Prostate gland (tissue), 2 donors: ENCODE measurements at regions not wholly inside any gene's neighbourhood (a gene's known extent, or its start where the extent isn't known, plus 50 kb on each side); places are given as distances from the start of the nearest gene placed in this dataset.

ENCODE experiments used
- DNase-seq: peaks from one replicate; pipeline ENCODE4 v3.0.0-alpha.2; 2019; ENCODE audit warnings: low spot score
- H3K27ac ChIP-seq, 2 donors: fragments of 200-600 bp; sonication (generic); 2 replicates each; pipeline ENCODE4 v1.5.1; 2017 to 2019
- H3K27me3 ChIP-seq: fragments of 200-600 bp; sonication (generic); replicated peaks from 2 replicates; pipeline ENCODE4 v1.5.1; 2019; ENCODE audit not compliant: insufficient read depth
- H3K36me3 ChIP-seq, 2 donors: fragments of 200-600 bp; sonication (generic); 1 replicate in 1 of 2; 2 replicates in 1 of 2; pipeline versions ENCODE4 v1.5.1 to v1.8.1; 2017 to 2019
- H3K4me1 ChIP-seq: fragments of 200-600 bp; sonication (generic); replicated peaks from 2 replicates; pipeline ENCODE4 v1.5.1; 2019
- H3K4me3 ChIP-seq, 2 donors: fragments of 200-600 bp; sonication (generic); 2 replicates each; pipeline ENCODE4 v1.5.1; 2017 to 2019
- H3K9me3 ChIP-seq: fragments of 200-600 bp; sonication (generic); 2 replicates; pipeline ENCODE4 v1.5.1; 2017
- POLR2A ChIP-seq: fragments of 450-650 bp; IDR thresholded peaks from one replicate; pipeline ENCODE4 v1.6.1; 2016; ENCODE audit warnings: antibody characterized with exemption, mild to moderate bottlenecking
- POLR2AphosphoS5 ChIP-seq: sonication (generic); formaldehyde crosslinking; IDR thresholded peaks from one replicate; pipeline ENCODE4 v1.6.1; 2017; ENCODE audit warnings: antibody characterized with exemption
- WGBS: methylation state at CpG from one replicate; pipeline ENCODE4 v1.1.5; 2018; 5-methylcytosine and 5-hydroxymethylcytosine counted together
- intact Hi-C: fragments of 100-400 bp; cut with DNase I; formaldehyde crosslinking; loops from one replicate; pipeline ENCODE4 v1.14.2; 2022
- TF ChIP-seq, protein P1 (sequence below), 4 experiments: fragments of 200-600 bp in 2 of 4; fragments of 450-650 bp in 2 of 4; sonication (generic) in 2 of 4; IDR thresholded peaks; 1 replicate in 3 of 4; 2 replicates in 1 of 4; pipeline ENCODE4 v1.5.1; 2016 to 2019; ENCODE audit warnings: antibody characterized with exemption in 4 of 4, mild to moderate bottlenecking in 2 of 4, moderate library complexity in 2 of 4

DNA sequence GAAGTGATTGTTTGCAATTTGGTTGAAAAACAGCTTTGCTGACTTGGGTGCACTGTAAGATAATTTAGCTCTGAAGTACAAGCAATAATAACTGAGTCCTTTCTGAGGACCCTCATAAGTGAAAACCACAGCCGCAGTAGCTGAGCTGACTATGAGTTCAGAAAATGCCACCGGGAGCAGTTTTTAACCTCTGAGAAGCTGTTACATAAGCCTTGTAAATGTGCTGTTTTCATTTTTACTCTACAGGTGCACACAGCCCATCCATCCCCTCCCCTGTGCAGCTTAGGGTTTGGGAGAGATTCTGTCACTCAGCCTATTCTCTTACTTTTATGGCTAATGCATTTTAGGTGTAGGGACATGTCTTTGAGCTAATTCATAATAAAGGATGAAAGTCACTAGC, 255.5 kb upstream of the C11orf87 start:
- DNase-seq = no peak
- no peaks in the 10 kb centered on the region for H3K9me3 ChIP-seq
- TF ChIP-seq POLR2A (no peak), POLR2AphosphoS5 (no peak)
- TF ChIP-seq, protein P1, sequence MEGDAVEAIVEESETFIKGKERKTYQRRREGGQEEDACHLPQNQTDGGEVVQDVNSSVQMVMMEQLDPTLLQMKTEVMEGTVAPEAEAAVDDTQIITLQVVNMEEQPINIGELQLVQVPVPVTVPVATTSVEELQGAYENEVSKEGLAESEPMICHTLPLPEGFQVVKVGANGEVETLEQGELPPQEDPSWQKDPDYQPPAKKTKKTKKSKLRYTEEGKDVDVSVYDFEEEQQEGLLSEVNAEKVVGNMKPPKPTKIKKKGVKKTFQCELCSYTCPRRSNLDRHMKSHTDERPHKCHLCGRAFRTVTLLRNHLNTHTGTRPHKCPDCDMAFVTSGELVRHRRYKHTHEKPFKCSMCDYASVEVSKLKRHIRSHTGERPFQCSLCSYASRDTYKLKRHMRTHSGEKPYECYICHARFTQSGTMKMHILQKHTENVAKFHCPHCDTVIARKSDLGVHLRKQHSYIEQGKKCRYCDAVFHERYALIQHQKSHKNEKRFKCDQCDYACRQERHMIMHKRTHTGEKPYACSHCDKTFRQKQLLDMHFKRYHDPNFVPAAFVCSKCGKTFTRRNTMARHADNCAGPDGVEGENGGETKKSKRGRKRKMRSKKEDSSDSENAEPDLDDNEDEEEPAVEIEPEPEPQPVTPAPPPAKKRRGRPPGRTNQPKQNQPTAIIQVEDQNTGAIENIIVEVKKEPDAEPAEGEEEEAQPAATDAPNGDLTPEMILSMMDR (IDR thresholded peaks at IDR 0.05) = no peak
- H3K27me3 ChIP-seq = no peaks in the 10 kb centered on the region
- H3K4me1 ChIP-seq = no peaks in the 10 kb centered on the region
- WGBS = 69% methylated on average over 2 of the region's 2 CpGs
- intact Hi-C loops = no loop called here
- H3K4me3 ChIP-seq = no peak overlapping the region
- H3K36me3 ChIP-seq = no peaks in the 10 kb centered on the region
- H3K27ac ChIP-seq = no peak overlapping the region

DNA sequence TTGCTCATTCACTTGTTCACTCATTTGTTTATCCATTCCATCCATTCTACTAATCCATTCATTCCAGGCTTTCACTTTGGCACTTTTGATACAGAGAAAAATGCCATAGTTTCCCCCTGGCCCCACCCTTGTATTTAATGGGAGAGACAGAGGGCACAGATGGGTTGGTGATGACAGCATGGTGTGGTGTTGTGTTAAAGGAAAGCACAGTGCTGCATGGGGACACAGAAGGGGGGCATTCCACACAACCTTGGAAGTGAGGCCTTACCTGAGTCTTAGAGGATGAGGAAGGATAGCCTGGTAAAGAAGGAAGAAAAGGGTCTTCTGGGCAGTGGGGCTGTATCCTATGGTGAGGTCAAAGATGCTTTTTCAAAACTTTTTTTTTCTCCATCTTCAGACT, 248.5 kb upstream of the C11orf87 start:
- Histone ChIP-seq H3K9me3 (no peaks in the 10 kb centered on the region), H3K27ac (no peak overlapping the region), H3K4me1 (no peaks in the 10 kb centered on the region), H3K36me3 (no peaks in the 10 kb centered on the region), H3K4me3 (no peak overlapping the region), H3K27me3 (no peaks in the 10 kb centered on the region)
- no peak for DNase-seq
- TF ChIP-seq, protein P1 (IDR thresholded peaks at IDR 0.05) = no peak
- TF ChIP-seq POLR2A (no peak), POLR2AphosphoS5 (no peak)
- intact Hi-C loops = no loop called here

DNA sequence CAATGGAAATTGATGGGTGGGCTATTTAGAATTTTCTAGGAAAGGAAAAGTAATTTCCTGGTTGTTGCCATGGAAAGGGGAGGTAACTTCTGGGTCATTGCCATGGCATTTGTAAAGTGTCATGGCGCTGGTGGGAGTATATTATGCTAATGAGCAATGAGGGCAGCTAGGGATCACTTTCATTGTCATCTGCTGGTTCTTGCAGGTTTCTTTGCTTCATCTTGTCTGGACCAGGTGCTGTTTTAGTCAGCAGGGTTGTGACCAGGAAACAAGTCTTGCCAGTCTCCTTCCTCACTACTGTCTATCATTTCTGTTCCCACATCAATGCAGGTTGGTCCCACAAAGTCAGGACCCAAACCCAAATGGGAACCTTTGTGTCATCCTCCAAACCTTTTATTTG, 237.6 kb upstream of the C11orf87 start:
- no peaks in the 10 kb centered on the region for H3K4me1 ChIP-seq
- no peak overlapping the region for H3K27ac ChIP-seq
- TF ChIP-seq, protein P1 (IDR thresholded peaks at IDR 0.05) = no peak
- TF ChIP-seq POLR2A (no peak), POLR2AphosphoS5 (no peak)
- 97% methylated on average over 1 of the region's 1 CpG for WGBS
- no peaks in the 10 kb centered on the region for H3K9me3 ChIP-seq
- intact Hi-C loops = no loop called here
- no peak overlapping the region for H3K4me3 ChIP-seq
- no peak for DNase-seq
- H3K36me3 ChIP-seq = no peaks in the 10 kb centered on the region
- no peaks in the 10 kb centered on the region for H3K27me3 ChIP-seq

DNA sequence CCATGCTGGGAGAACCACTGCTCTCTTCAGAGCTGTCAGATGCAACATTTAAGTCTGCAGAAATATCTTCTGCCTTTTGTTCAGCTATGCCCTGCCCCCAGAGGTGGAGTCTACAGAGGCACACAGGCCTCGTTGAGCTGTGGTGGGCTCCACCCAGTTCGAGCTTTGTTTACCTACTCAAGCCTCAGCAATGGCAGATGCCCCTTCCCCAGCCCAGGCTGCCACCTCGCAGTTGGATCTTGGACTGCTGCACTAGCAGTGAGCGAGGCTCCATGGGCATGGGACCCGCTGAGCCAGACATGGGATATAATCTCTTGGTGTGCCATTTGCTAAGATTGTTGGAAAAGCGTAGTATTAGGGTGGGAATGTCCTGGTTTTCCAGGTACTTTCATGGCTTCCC, 229.1 kb upstream of the C11orf87 start:
- H3K27me3 ChIP-seq = no peaks in the 10 kb centered on the region
- no peaks in the 10 kb centered on the region for H3K9me3 ChIP-seq
- no peak overlapping the region for H3K4me3 ChIP-seq
- TF ChIP-seq POLR2AphosphoS5 (no peak), POLR2A (no peak)
- TF ChIP-seq, protein P1 (IDR thresholded peaks at IDR 0.05) = no peak
- no peak overlapping the region for H3K27ac ChIP-seq
- intact Hi-C loops = no loop called here
- DNase-seq = no peak
- no peaks in the 10 kb centered on the region for H3K36me3 ChIP-seq
- H3K4me1 ChIP-seq = no peaks in the 10 kb centered on the region
- 97% methylated on average over 6 of the region's 6 CpGs for WGBS

DNA sequence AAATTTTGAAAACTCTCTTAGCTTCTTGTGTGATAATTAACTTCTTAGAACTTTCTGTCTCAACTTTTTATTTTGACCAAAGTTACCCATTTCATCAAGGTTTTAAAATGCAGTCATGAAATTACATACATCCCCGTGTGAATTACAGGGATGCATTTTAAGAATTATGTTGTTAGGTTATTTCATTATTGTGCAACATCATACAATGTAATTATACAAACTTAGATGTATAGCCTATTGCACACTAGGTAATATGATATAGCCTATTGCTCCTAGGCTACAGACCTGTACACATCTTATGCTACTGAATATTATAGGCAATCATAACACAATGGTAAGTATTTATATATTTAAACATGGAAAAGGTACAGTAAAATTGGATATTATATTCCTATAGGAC, 228.1 kb upstream of the C11orf87 start:
- H3K4me1 ChIP-seq = no peaks in the 10 kb centered on the region
- TF ChIP-seq, protein P1 (IDR thresholded peaks at IDR 0.05) = no peak
- TF ChIP-seq POLR2A (no peak), POLR2AphosphoS5 (no peak)
- H3K9me3 ChIP-seq = no peaks in the 10 kb centered on the region
- no peak overlapping the region for H3K27ac ChIP-seq
- intact Hi-C loops = no loop called here
- WGBS = 71% methylated on average over 1 of the region's 1 CpG
- DNase-seq = no peak
- no peaks in the 10 kb centered on the region for H3K27me3 ChIP-seq
- no peaks in the 10 kb centered on the region for H3K36me3 ChIP-seq
- no peak overlapping the region for H3K4me3 ChIP-seq
